HCT116 (cell line): ENCODE measurements at regions not wholly inside any gene's neighbourhood (a gene's known extent, or its start where the extent isn't known, plus 50 kb on each side); places are given as distances from the start of the nearest gene placed in this dataset.

Experiments
- ATAC-seq: fragments of 200-7000 bp; cut with Tn5 transposase; 2 replicates; pipeline ENCODE4 v1.9.1; 2020; ENCODE audit warnings: mild to moderate bottlenecking, moderate library complexity
- BruUV-seq: library from RNA; stranded (reverse); fragments of 400-500 nt; replicated peaks from 2 replicates; lab custom pipeline; 2021; lab: Mats Ljungman, UMichigan
- CTCF ChIA-PET: fragments of 300-600 bp; sonication (Branson Sonifier 250); formaldehyde crosslinking; loops from one replicate; lab custom pipeline; 2021; ENCODE audit warnings: antibody characterized with exemption; lab: Charles Lee
- POLR2A ChIA-PET: fragments of 300-600, 350-600 bp; sonication (Branson Sonifier 250); formaldehyde crosslinking; loops from one replicate; lab custom pipeline; 2021; ENCODE audit warnings: antibody characterized with exemption; lab: Charles Lee
- RAD21 ChIA-PET, 2 experiments: fragments of 300-600 bp; sonication (Branson Sonifier 250); formaldehyde crosslinking; loops; one replicate each; lab custom pipeline; 2023; ENCODE audit warnings: low total read pairs in 2 of 2; ENCODE audit not compliant: uncharacterized antibody in 2 of 2, unreplicated experiment in 2 of 2, low non-redundant PET in 1 of 2; lab: Charles Lee
- DNase-seq: peaks from one replicate; pipeline ENCODE4 v3.0.0-alpha.2; 2010; ENCODE audit warnings: low read depth, low spot score
- H2AFZ ChIP-seq: fragments of 200-600 bp; shearing (Covaris generic), sonication (generic); 2 replicates; pipeline ENCODE4 v1.6.1; 2017; ENCODE audit warnings: low read depth, mixed run types, mixed read lengths, antibody characterized with exemption, low read length; ENCODE audit not compliant: poor library complexity, severe bottlenecking
- H3K27ac ChIP-seq: 2 replicates; pipeline ENCODE4 v1.5.1; 2012; ENCODE audit warnings: low read depth, low read length
- H3K27me3 ChIP-seq: fragments of 200-600 bp; sonication (generic); 2 replicates; pipeline ENCODE4 v1.6.1; 2016; ENCODE audit warnings: mixed run types, low read length, mixed read lengths; ENCODE audit not compliant: insufficient read depth
- H3K36me3 ChIP-seq, 2 experiments: fragments of 200-500 bp in 1 of 2; fragments of 200-600 bp in 1 of 2; sonication (Bioruptor generic) in 1 of 2; sonication (generic) in 1 of 2; 2 replicates each; pipeline versions ENCODE4 v1.5.1 to v1.6.1; 2014 to 2016; ENCODE audit warnings: low read length in 2 of 2, inconsistent platforms in 1 of 2, mixed read lengths in 1 of 2, mixed run types in 1 of 2; ENCODE audit not compliant: insufficient read depth in 2 of 2, control insufficient read depth in 1 of 2
- H3K4me1 ChIP-seq, 2 experiments: fragments of 200-600 bp in 1 of 2; sonication (generic) in 1 of 2; 2 replicates each; pipeline versions ENCODE4 v1.5.1 to v1.6.1; 2012 to 2017; ENCODE audit warnings: low read length in 2 of 2, inconsistent platforms in 1 of 2, mild to moderate bottlenecking in 1 of 2, mixed read lengths in 1 of 2, mixed run types in 1 of 2, moderate library complexity in 1 of 2; ENCODE audit not compliant: insufficient read depth in 2 of 2, control insufficient read depth in 1 of 2
- H3K4me2 ChIP-seq: fragments of 200-600 bp; sonication (generic); 2 replicates; pipeline ENCODE4 v1.6.1; 2017; ENCODE audit warnings: mixed run types, low read length, mixed read lengths
- H3K4me3 ChIP-seq, 2 experiments: fragments of 200-600 bp in 1 of 2; sonication (generic) in 1 of 2; replicated peaks in 1 of 2; 2 replicates each; pipeline ENCODE4 v1.5.1; 2011 to 2016; ENCODE audit warnings: low read length in 2 of 2, control low read depth in 1 of 2, low read depth in 1 of 2, mild to moderate bottlenecking in 1 of 2, mixed read lengths in 1 of 2, mixed run types in 1 of 2
- H3K79me2 ChIP-seq: fragments of 200-600 bp; sonication (generic); 2 replicates; pipeline ENCODE4 v1.6.1; 2017; ENCODE audit warnings: mild to moderate bottlenecking, mixed run types, low read length, moderate library complexity, mixed read lengths; ENCODE audit not compliant: insufficient read depth
- H3K9ac ChIP-seq: fragments of 200-600 bp; sonication (generic); 2 replicates; pipeline ENCODE4 v1.6.1; 2016; ENCODE audit warnings: low read length, mixed read lengths
- H3K9me2 ChIP-seq: fragments of 200-600 bp; sonication (generic), shearing (Covaris generic); 2 replicates; pipeline ENCODE4 v1.6.1; 2017; ENCODE audit warnings: mixed run types, mild to moderate bottlenecking, moderate library complexity; ENCODE audit not compliant: insufficient read depth
- H3K9me3 ChIP-seq, 2 experiments: fragments of 200-500 bp in 1 of 2; fragments of 200-600 bp in 1 of 2; sonication (Bioruptor generic) in 1 of 2; sonication (generic) in 1 of 2; 2 replicates each; pipeline ENCODE4 v1.6.1; 2014 to 2017; ENCODE audit warnings: low read length in 2 of 2, mixed read lengths in 2 of 2, inconsistent platforms in 1 of 2, low read depth in 1 of 2, mild to moderate bottlenecking in 1 of 2, mixed run types in 1 of 2, moderate library complexity in 1 of 2; ENCODE audit not compliant: control insufficient read depth in 1 of 2, insufficient read depth in 1 of 2
- H4K20me1 ChIP-seq: fragments of 200-600 bp; sonication (generic), shearing (Covaris generic); 2 replicates; pipeline ENCODE4 v1.6.1; 2017; ENCODE audit warnings: mixed run types, mild to moderate bottlenecking, moderate library complexity; ENCODE audit not compliant: insufficient read depth
- ATF3 ChIP-seq: IDR thresholded peaks from 2 replicates; pipeline ENCODE4 v1.6.1; 2012
- CBX3 ChIP-seq: IDR thresholded peaks from 2 replicates; pipeline ENCODE4 v1.6.1; 2012; ENCODE audit warnings: low read depth
- CEBPB ChIP-seq: IDR thresholded peaks from 2 replicates; pipeline ENCODE4 v1.6.1; 2012; ENCODE audit warnings: low read depth
- EGR1 ChIP-seq: IDR thresholded peaks from 2 replicates; pipeline ENCODE4 v1.6.1; 2012; ENCODE audit warnings: low read depth
- ELF1 ChIP-seq: IDR thresholded peaks from 2 replicates; pipeline ENCODE4 v1.6.1; 2012; ENCODE audit warnings: low read depth, borderline replicate concordance
- EZH2 ChIP-seq: fragments of 200-600 bp; sonication (generic); IDR thresholded peaks from 2 replicates; pipeline ENCODE4 v1.6.1; 2017; ENCODE audit warnings: antibody characterized with exemption, mixed run types
- EZH2phosphoT487 ChIP-seq: fragments of 200-600 bp; IDR thresholded peaks from 2 replicates; pipeline ENCODE4 v1.6.1; 2018; ENCODE audit warnings: antibody characterized with exemption, borderline replicate concordance
- FOSL1 ChIP-seq: IDR thresholded peaks from 2 replicates; pipeline ENCODE4 v1.6.1; 2012; ENCODE audit warnings: low read depth
- JUND ChIP-seq: IDR thresholded peaks from 2 replicates; pipeline ENCODE4 v1.6.1; 2012
- POLR2A ChIP-seq: IDR thresholded peaks from 2 replicates; pipeline ENCODE4 v1.7.0; 2011; ENCODE audit warnings: borderline replicate concordance; ENCODE audit not compliant: insufficient read depth, insufficient read length; ENCODE audit errors: extremely low read depth
- POLR2AphosphoS5 ChIP-seq: IDR thresholded peaks from 2 replicates; pipeline ENCODE4 v1.6.1; 2011; ENCODE audit warnings: mild to moderate bottlenecking, low read depth, low read length, moderate library complexity
- SIN3A ChIP-seq: IDR thresholded peaks from 2 replicates; pipeline ENCODE4 v1.6.1; 2012; ENCODE audit warnings: low read depth
- SP1 ChIP-seq: IDR thresholded peaks from 2 replicates; pipeline ENCODE4 v1.6.1; 2012; ENCODE audit warnings: low read depth
- SRF ChIP-seq: IDR thresholded peaks from 2 replicates; pipeline ENCODE4 v1.6.1; 2012; ENCODE audit warnings: low read depth
- TCF7L2 ChIP-seq: IDR thresholded peaks from 2 replicates; pipeline ENCODE4 v1.7.0; 2011; ENCODE audit warnings: borderline replicate concordance, inconsistent platforms; ENCODE audit not compliant: insufficient read depth, insufficient read length; ENCODE audit errors: extremely low read depth
- YY1 ChIP-seq: IDR thresholded peaks from 2 replicates; pipeline ENCODE4 v1.6.1; 2011; ENCODE audit warnings: low read length, low read depth, moderate library complexity, mild to moderate bottlenecking; ENCODE audit not compliant: insufficient replicate concordance; ENCODE audit errors: extremely low read depth
- ZNF274 ChIP-seq: fragments of 200-500 bp; sonication (Bioruptor generic); IDR thresholded peaks from 2 replicates; pipeline ENCODE4 v1.6.1; 2014; ENCODE audit warnings: mild to moderate bottlenecking, low read depth, low read length, inconsistent platforms
- intact Hi-C: fragments of 100-400 bp; cut with micrococcal nuclease; formaldehyde crosslinking; loops from 2 replicates; pipeline ENCODE4 v1.10.0; 2022
- TF ChIP-seq, protein P1 (sequence below), 3 experiments: fragments of 200-600 bp in 1 of 3; sonication (generic) in 1 of 3; IDR thresholded peaks in 2 of 3; conservative IDR thresholded peaks in 1 of 3; 2 replicates each; pipeline ENCODE4 v1.5.1; 2012 to 2017; ENCODE audit warnings: low read depth in 2 of 3, low read length in 2 of 3, antibody characterized with exemption in 1 of 3, borderline replicate concordance in 1 of 3, control low read depth in 1 of 3, mild to moderate bottlenecking in 1 of 3, mixed read lengths in 1 of 3, mixed run types in 1 of 3, moderate library complexity in 1 of 3; ENCODE audit not compliant: insufficient read depth in 1 of 3
- TF ChIP-seq, protein P2 (sequence below): IDR thresholded peaks from 2 replicates; pipeline ENCODE4 v1.6.1; 2012
- TF ChIP-seq, protein P3 (sequence below): IDR thresholded peaks from 2 replicates; pipeline ENCODE4 v1.6.1; 2012; ENCODE audit warnings: low read depth

DNA sequence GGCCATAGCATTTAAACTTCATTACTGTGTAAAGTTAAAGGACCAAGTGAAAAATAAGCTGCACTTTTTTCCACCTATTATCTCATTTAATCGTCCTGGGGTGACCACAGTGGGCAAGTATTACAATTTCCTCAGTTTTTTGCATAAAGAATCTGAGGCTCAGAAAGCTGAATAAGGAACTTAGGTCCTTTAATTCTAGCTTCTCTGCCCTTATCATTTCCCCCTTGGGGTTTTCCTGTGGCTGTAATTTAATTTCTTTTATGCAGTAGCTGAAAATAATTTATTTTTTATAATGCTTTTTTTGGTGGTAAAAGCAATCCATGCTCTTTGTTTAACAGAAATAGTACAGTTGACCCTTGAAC, 59.8 kb upstream of the RCBTB2 start:
- Histone ChIP-seq H4K20me1 (no peaks in the 10 kb centered on the region), H3K27me3 (no peaks in the 10 kb centered on the region), H3K4me3 (no peak overlapping the region), H3K79me2 (no peaks in the 10 kb centered on the region), H3K9me2 (no peaks in the 10 kb centered on the region), H3K27ac (no peak overlapping the region), H3K4me2 (no peak overlapping the region), H2AFZ (no peak overlapping the region), H3K9me3 (no peaks in the 10 kb centered on the region), H3K4me1 (no peaks in the 10 kb centered on the region), H3K36me3 (no peaks in the 10 kb centered on the region), H3K9ac (no peak overlapping the region)
- POLR2A ChIA-PET = no interaction called here
- TF ChIP-seq, protein P1, sequence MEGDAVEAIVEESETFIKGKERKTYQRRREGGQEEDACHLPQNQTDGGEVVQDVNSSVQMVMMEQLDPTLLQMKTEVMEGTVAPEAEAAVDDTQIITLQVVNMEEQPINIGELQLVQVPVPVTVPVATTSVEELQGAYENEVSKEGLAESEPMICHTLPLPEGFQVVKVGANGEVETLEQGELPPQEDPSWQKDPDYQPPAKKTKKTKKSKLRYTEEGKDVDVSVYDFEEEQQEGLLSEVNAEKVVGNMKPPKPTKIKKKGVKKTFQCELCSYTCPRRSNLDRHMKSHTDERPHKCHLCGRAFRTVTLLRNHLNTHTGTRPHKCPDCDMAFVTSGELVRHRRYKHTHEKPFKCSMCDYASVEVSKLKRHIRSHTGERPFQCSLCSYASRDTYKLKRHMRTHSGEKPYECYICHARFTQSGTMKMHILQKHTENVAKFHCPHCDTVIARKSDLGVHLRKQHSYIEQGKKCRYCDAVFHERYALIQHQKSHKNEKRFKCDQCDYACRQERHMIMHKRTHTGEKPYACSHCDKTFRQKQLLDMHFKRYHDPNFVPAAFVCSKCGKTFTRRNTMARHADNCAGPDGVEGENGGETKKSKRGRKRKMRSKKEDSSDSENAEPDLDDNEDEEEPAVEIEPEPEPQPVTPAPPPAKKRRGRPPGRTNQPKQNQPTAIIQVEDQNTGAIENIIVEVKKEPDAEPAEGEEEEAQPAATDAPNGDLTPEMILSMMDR (IDR thresholded peaks at IDR 0.05 in 2 of 3, conservative IDR thresholded peaks at IDR 0.05 in 1 of 3; ENCODE audit: borderline replicate concordance in 1 of 3, insufficient read depth in 1 of 3, low read depth in 2 of 3, low read length in 2 of 3) = no peak
- TF ChIP-seq TCF7L2 (no peak), FOSL1 (no peak), ATF3 (no peak), POLR2AphosphoS5 (no peak), EGR1 (no peak), SRF (no peak), YY1 (no peak), EZH2 (no peak), JUND (no peak), SP1 (no peak), CEBPB (no peak), SIN3A (no peak), ZNF274 (no peak), ELF1 (no peak), POLR2A (no peak), EZH2phosphoT487 (no peak), CBX3 (no peak)
- TF ChIP-seq, protein P2, sequence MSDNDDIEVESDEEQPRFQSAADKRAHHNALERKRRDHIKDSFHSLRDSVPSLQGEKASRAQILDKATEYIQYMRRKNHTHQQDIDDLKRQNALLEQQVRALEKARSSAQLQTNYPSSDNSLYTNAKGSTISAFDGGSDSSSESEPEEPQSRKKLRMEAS = no peak
- TF ChIP-seq, protein P3, sequence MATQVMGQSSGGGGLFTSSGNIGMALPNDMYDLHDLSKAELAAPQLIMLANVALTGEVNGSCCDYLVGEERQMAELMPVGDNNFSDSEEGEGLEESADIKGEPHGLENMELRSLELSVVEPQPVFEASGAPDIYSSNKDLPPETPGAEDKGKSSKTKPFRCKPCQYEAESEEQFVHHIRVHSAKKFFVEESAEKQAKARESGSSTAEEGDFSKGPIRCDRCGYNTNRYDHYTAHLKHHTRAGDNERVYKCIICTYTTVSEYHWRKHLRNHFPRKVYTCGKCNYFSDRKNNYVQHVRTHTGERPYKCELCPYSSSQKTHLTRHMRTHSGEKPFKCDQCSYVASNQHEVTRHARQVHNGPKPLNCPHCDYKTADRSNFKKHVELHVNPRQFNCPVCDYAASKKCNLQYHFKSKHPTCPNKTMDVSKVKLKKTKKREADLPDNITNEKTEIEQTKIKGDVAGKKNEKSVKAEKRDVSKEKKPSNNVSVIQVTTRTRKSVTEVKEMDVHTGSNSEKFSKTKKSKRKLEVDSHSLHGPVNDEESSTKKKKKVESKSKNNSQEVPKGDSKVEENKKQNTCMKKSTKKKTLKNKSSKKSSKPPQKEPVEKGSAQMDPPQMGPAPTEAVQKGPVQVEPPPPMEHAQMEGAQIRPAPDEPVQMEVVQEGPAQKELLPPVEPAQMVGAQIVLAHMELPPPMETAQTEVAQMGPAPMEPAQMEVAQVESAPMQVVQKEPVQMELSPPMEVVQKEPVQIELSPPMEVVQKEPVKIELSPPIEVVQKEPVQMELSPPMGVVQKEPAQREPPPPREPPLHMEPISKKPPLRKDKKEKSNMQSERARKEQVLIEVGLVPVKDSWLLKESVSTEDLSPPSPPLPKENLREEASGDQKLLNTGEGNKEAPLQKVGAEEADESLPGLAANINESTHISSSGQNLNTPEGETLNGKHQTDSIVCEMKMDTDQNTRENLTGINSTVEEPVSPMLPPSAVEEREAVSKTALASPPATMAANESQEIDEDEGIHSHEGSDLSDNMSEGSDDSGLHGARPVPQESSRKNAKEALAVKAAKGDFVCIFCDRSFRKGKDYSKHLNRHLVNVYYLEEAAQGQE = no peak
- RAD21 ChIA-PET = no interaction called here
- no TSS peak for BruUV-seq
- CTCF ChIA-PET = interaction anchor here (0.8 to 2.2 kb wide), 2 partner anchors 12 to 176 kb away, joined by 3 to 9 read pairs; no protein-coding TSS in a partner anchor
- intact Hi-C loops = no loop called here
- ATAC-seq (no peak), DNase-seq (no peak)
